A673 (cell line): ENCODE measurements at regions not wholly inside any gene's neighbourhood (a gene's known extent, or its start where the extent isn't known, plus 50 kb on each side); places are given as distances from the start of the nearest gene placed in this dataset.
"Not testable (repeated sequence)": the region's sequence is repeated elsewhere in the genome, so short reads cannot be mapped to it uniquely, and the experiment has no call there.

Experiments used
- BruUV-seq: library from RNA; stranded (reverse); fragments of 400-500 nt; replicated peaks from 2 replicates; lab custom pipeline; 2021; lab: Mats Ljungman, UMichigan
- CTCF ChIA-PET: fragments of 300-600 bp; sonication (Branson Sonifier 250); formaldehyde crosslinking; loops from one replicate; lab custom pipeline; 2022; ENCODE audit warnings: antibody characterized with exemption; lab: Charles Lee
- POLR2A ChIA-PET: fragments of 300-600 bp; sonication (Branson Sonifier 250); formaldehyde crosslinking; loops from one replicate; lab custom pipeline; 2022; ENCODE audit warnings: antibody characterized with exemption; ENCODE audit not compliant: low non-redundant PET; lab: Charles Lee
- DNase-seq: peaks from one replicate; pipeline ENCODE4 v3.0.0-alpha.2; 2015; ENCODE audit warnings: low spot score
- H3K27ac ChIP-seq: fragments of 200-600 bp; sonication (generic); 2 replicates; pipeline ENCODE4 v1.5.1; 2016; ENCODE audit warnings: mixed run types, low read depth, mild to moderate bottlenecking, mixed read lengths, antibody characterized with exemption, low read length; ENCODE audit not compliant: poor library complexity, severe bottlenecking
- H3K27me3 ChIP-seq: fragments of 200-600 bp; sonication (generic); replicated peaks from 2 replicates; pipeline ENCODE4 v1.6.1; 2017; ENCODE audit warnings: mixed run types, low read depth, mild to moderate bottlenecking, mixed read lengths, antibody characterized with exemption, low read length; ENCODE audit not compliant: insufficient read depth, poor library complexity
- H3K36me3 ChIP-seq: fragments of 200-600 bp; sonication (generic); 2 replicates; pipeline ENCODE4 v1.6.1; 2016; ENCODE audit warnings: mixed run types, mild to moderate bottlenecking, mixed read lengths, antibody characterized with exemption, low read length; ENCODE audit not compliant: insufficient read depth, poor library complexity, severe bottlenecking
- H3K4me1 ChIP-seq: fragments of 200-600 bp; sonication (generic); 2 replicates; pipeline ENCODE4 v1.6.1; 2017; ENCODE audit warnings: mixed run types, mild to moderate bottlenecking, mixed read lengths, antibody characterized with exemption, low read length; ENCODE audit not compliant: insufficient read depth, poor library complexity, severe bottlenecking
- H3K4me3 ChIP-seq: fragments of 200-600 bp; sonication (generic); 2 replicates; pipeline ENCODE4 v1.5.1; 2016; ENCODE audit warnings: low read depth, mixed run types, mild to moderate bottlenecking, mixed read lengths, low read length; ENCODE audit not compliant: poor library complexity, severe bottlenecking
- H3K9me3 ChIP-seq: fragments of 200-600 bp; sonication (generic); 2 replicates; pipeline ENCODE4 v1.6.1; 2016; ENCODE audit warnings: mixed run types, low read depth, mild to moderate bottlenecking, mixed read lengths, antibody characterized with exemption, low read length; ENCODE audit not compliant: poor library complexity, severe bottlenecking
- EZH2 ChIP-seq: fragments of 200-600 bp; sonication (generic); IDR thresholded peaks from 2 replicates; pipeline ENCODE4 v1.6.1; 2017; ENCODE audit warnings: borderline replicate concordance, low read depth, mild to moderate bottlenecking, mixed read lengths, antibody characterized with exemption, low read length; ENCODE audit not compliant: poor library complexity, severe bottlenecking
- intact Hi-C: fragments of 100-400 bp; cut with micrococcal nuclease; formaldehyde crosslinking; loops from one replicate; pipeline ENCODE4 v1.10.0; 2022; ENCODE audit not compliant: unreplicated experiment
- TF ChIP-seq, protein P1 (sequence below): fragments of 300-800, 200-600 bp; sonication (generic); conservative IDR thresholded peaks from 2 replicates; pipeline ENCODE4 v1.5.1; 2017; ENCODE audit warnings: low read depth, mild to moderate bottlenecking, antibody characterized with exemption, low read length, moderate library complexity, mixed read lengths

DNA sequence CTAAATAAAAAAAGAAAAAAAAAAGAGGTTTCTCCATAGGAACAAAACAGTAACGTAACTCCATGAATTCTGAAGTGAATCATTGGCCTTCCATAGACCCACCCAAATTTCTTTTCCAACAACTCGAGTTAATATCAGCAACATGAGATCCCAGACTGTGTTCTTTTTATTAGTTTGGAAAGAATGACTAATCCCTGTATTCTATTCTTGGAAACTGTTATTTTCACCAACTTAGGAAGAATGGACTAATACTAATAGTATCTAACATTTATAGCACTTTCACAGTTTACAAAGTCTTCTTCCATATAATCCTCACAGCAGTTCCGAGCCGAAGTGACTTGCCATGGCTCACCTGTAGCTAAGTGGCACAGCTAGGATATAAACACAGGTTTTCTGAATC is 72.7 kb upstream of the SLC4A7 start:
- no peaks in the 10 kb centered on the region for H3K4me1 ChIP-seq
- intact Hi-C loops = no loop called here
- TF ChIP-seq EZH2 = no peak
- TF ChIP-seq, protein P1, sequence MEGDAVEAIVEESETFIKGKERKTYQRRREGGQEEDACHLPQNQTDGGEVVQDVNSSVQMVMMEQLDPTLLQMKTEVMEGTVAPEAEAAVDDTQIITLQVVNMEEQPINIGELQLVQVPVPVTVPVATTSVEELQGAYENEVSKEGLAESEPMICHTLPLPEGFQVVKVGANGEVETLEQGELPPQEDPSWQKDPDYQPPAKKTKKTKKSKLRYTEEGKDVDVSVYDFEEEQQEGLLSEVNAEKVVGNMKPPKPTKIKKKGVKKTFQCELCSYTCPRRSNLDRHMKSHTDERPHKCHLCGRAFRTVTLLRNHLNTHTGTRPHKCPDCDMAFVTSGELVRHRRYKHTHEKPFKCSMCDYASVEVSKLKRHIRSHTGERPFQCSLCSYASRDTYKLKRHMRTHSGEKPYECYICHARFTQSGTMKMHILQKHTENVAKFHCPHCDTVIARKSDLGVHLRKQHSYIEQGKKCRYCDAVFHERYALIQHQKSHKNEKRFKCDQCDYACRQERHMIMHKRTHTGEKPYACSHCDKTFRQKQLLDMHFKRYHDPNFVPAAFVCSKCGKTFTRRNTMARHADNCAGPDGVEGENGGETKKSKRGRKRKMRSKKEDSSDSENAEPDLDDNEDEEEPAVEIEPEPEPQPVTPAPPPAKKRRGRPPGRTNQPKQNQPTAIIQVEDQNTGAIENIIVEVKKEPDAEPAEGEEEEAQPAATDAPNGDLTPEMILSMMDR = no peak
- H3K9me3 ChIP-seq = no peaks in the 10 kb centered on the region
- H3K27me3 ChIP-seq = no peaks in the 10 kb centered on the region
- no peak overlapping the region for H3K4me3 ChIP-seq
- H3K36me3 ChIP-seq = no peaks in the 10 kb centered on the region
- POLR2A ChIA-PET = no interaction called here
- DNase-seq = no peak
- H3K27ac ChIP-seq = no peak overlapping the region
- BruUV-seq = no TSS peak
- CTCF ChIA-PET = no interaction called here

DNA sequence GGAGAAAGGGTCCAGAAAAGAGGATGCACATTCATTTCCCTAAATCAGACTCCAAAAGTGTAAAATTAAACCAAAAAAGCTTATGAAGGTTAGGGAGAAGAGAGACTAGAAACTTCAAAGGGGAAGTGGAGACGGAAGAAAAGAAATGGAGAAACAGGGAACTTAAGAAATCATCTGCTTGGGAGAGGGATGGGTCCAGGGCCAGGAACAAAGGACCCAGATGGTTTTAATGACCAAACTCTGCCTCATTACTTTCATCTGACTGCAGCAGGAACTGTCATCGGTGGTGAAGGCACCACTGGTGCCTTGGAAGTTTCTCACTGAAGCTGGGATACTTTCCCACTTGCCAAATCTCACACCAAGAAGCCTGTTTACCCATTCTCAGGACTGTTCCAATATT is 70.5 kb upstream of the SLC4A7 start:
- TF ChIP-seq, protein P1 = no peak
- no peak for TF ChIP-seq EZH2
- H3K36me3 ChIP-seq = no peaks in the 10 kb centered on the region
- no peaks in the 10 kb centered on the region for H3K27me3 ChIP-seq
- ChIA-PET CTCF (no interaction called here), POLR2A (no interaction called here)
- intact Hi-C loops = no loop called here
- no peak overlapping the region for H3K4me3 ChIP-seq
- no peaks in the 10 kb centered on the region for H3K4me1 ChIP-seq
- H3K9me3 ChIP-seq = no peaks in the 10 kb centered on the region
- no TSS peak for BruUV-seq
- DNase-seq = no peak
- H3K27ac ChIP-seq = no peak overlapping the region

DNA sequence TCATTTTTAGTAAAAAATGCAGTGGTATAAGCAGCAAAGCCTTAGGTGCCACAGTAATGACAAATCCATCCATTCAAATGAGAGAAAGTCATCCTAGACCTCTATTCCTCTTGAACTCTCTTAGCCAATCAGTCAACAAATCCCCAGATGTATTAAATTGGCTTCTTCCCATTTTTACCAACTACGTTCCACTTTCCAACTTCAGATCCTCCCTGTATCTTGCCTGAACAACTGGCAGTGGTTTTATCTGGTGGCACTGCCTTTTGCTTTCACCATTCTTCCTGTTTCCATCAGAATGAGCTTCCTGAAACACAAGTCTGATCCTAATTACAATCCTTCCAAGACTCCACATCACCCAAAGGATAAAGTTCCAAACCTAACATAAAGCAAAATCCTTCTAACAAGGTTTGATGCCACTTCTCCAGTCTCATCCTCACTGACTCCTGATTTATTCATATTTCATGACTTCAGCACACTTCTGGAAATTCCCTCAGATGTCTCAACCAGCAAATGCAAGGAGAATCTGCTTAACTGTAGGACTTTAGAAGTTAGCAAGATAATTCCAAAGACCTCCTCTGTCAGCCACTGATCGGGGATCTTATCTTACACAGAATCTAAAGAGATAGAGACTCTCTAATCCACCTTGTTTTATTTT is 69.8 kb upstream of the SLC4A7 start:
- Histone ChIP-seq H3K4me1 (no peaks in the 10 kb centered on the region), H3K9me3 (no peaks in the 10 kb centered on the region), H3K36me3 (no peaks in the 10 kb centered on the region), H3K4me3 (no peak overlapping the region), H3K27ac (no peak overlapping the region), H3K27me3 (no peaks in the 10 kb centered on the region)
- ChIA-PET CTCF (no interaction called here), POLR2A (no interaction called here)
- no peak for TF ChIP-seq EZH2
- TF ChIP-seq, protein P1 = no peak
- intact Hi-C loops = no loop called here
- no peak for DNase-seq
- BruUV-seq = no TSS peak

DNA sequence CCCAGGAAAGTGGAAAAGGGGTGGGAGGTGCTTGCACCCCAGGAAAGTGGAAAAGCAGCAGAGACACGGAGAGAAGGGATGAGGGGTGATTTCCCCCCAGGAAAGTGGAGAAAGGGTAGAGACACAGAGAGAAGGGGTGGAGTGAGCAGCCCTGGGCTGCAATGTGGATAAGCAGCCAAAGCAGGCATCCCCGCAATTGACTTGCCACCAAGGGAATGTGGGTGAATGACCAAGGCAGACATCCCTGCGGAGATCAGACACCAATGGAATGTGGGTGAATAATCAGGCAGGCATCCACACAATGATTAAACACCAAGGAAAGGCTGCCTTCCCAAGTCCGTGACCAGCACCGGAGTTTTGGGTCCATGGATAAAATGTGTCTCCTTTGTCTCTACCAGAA is 68.5 kb upstream of the SLC4A7 start:
- intact Hi-C loops = not testable (repeated sequence)

DNA sequence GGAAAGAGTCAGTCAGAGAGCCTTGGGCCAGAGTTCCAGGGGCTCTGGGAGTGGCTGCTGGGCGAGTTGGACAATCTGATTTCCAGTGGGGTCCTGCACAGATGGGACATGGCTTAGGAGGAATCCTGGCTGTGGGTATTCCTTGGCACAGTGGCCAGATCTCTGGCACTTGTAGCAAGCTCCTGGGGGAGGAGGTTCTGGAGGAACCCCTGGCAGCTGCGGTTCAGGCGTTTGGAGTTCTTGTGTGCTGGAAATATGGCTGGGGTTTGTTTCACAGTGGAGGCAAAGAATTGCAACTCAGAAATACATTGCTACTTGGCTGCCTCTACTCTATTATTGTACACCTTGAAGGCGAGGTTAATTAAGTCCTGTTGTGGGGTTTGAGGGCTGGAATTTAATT is 67.2 kb upstream of the SLC4A7 start:
- H3K9me3 ChIP-seq, H3K36me3 ChIP-seq, CTCF ChIA-PET, H3K4me3 ChIP-seq, DNase-seq, intact Hi-C loops, BruUV-seq, POLR2A ChIA-PET, H3K27ac ChIP-seq, H3K4me1 ChIP-seq, H3K27me3 ChIP-seq: not testable (repeated sequence)

More for the DNA sequence above, 68.5 kb upstream of the SLC4A7 start:
- CTCF ChIA-PET, H3K27ac ChIP-seq, H3K36me3 ChIP-seq, H3K27me3 ChIP-seq, DNase-seq, H3K4me1 ChIP-seq, POLR2A ChIA-PET, BruUV-seq, H3K4me3 ChIP-seq, H3K9me3 ChIP-seq: not testable (repeated sequence)
